ENCODE measurements at regions not wholly inside any gene's neighbourhood (a gene's known extent, or its start where the extent isn't known, plus 50 kb on each side); places are given as distances from the start of the nearest gene placed in this dataset.

GRCh38 chr10:75297021-75297599, 61.4 kb upstream of the COMTD1 start:
- DNase-seq (ENCODE audit: low read depth in 1 of 2, low spot score in 1 of 2), result no peak
- Histone ChIP-seq H3K4me3 (replicated peaks; ENCODE audit: insufficient read depth, low read length) (no peak overlapping the region), H3K27ac (replicated peaks) (no peak overlapping the region), H3K27me3 (ENCODE audit: insufficient read depth, poor library complexity, severe bottlenecking) (peaks cover 17% of the 10 kb centered on the region)
- TF ChIP-seq REST (IDR thresholded peaks at IDR 0.05; ENCODE audit: insufficient replicate concordance, low read depth), result no peak
- no peak for TF ChIP-seq SPI1 (IDR thresholded peaks at IDR 0.05; ENCODE audit: borderline replicate concordance, low read depth)
- no peak for TF ChIP-seq CTCF (IDR thresholded peaks at IDR 0.05; ENCODE audit: insufficient read depth, low read length)
- no peak for TF ChIP-seq POLR2AphosphoS5 (IDR thresholded peaks at IDR 0.05; ENCODE audit: low read depth)
- TF ChIP-seq GABPA (IDR thresholded peaks at IDR 0.05; ENCODE audit: low read depth), result no peak

DNA sequence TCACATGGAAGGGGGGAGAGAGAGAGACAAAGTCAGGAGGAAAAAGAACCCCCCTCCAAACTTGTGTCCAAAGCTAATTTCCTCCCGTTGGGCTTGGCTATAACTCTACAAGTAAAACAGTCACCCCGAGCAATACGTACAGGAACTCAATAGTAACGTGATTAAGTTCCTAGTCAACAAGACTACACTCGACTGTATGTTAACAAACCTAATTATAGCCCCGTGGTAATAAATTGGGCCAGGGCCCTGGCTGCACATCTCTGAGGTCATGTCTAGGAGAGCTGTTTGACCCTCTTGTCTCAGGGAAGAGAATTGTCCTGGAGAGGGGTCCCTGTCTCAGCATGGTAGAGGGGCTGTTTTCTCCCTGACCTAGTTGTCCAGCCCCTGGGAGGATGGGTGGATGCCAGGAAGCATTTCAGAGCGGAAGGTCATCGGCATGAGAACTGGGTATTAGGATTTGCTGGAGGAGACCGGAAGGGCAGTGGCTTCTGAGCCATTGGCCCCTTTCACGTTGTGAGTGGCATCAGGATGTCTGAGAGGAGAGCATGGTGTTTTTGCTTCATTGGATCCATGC, 60.2 kb upstream of the COMTD1 start:
- Histone ChIP-seq H3K27ac (replicated peaks) (no peak overlapping the region), H3K27me3 (ENCODE audit: insufficient read depth, poor library complexity, severe bottlenecking) (peaks cover 17% of the 10 kb centered on the region), H3K4me3 (replicated peaks; ENCODE audit: insufficient read depth, low read length) (no peak overlapping the region)
- DNase-seq (ENCODE audit: low read depth in 1 of 2, low spot score in 1 of 2), result no peak
- TF ChIP-seq GABPA (IDR thresholded peaks at IDR 0.05; ENCODE audit: low read depth), result no peak
- no peak for TF ChIP-seq REST (IDR thresholded peaks at IDR 0.05; ENCODE audit: insufficient replicate concordance, low read depth)
- no peak for TF ChIP-seq SPI1 (IDR thresholded peaks at IDR 0.05; ENCODE audit: borderline replicate concordance, low read depth)
- TF ChIP-seq CTCF (IDR thresholded peaks at IDR 0.05; ENCODE audit: insufficient read depth, low read length), result no peak
- TF ChIP-seq POLR2AphosphoS5 (IDR thresholded peaks at IDR 0.05; ENCODE audit: low read depth), result no peak

- Histone ChIP-seq H3K27me3 (ENCODE audit: insufficient read depth, poor library complexity, severe bottlenecking) (peaks cover 17% of the 10 kb centered on the region), H3K4me3 (replicated peaks; ENCODE audit: insufficient read depth, low read length) (peak overlapping the region; percentile 47)
- DNase-seq (ENCODE audit: low read depth in 1 of 2, low spot score in 1 of 2), result peak in 1 of 2 experiments; percentile 49
Measured at GRCh38 chr10:75294866-75295701, 59.3 kb upstream of the COMTD1 start.

More at GRCh38 chr10:75294866-75295701, 59.3 kb upstream of the COMTD1 start:
- H3K27ac ChIP-seq (replicated peaks), result no peak overlapping the region
- TF ChIP-seq GABPA (IDR thresholded peaks at IDR 0.05; ENCODE audit: low read depth), result no peak
- TF ChIP-seq SPI1 (IDR thresholded peaks at IDR 0.05; ENCODE audit: borderline replicate concordance, low read depth), result no peak
- no peak for TF ChIP-seq REST (IDR thresholded peaks at IDR 0.05; ENCODE audit: insufficient replicate concordance, low read depth)
- TF ChIP-seq CTCF (IDR thresholded peaks at IDR 0.05; ENCODE audit: insufficient read depth, low read length), result no peak
- no peak for TF ChIP-seq POLR2AphosphoS5 (IDR thresholded peaks at IDR 0.05; ENCODE audit: low read depth)

All from HL-60 (cell line).